ENCODE measurements at regions not wholly inside any gene's neighbourhood (a gene's known extent, or its start where the extent isn't known, plus 50 kb on each side); places are given as distances from the start of the nearest gene placed in this dataset.

DNA sequence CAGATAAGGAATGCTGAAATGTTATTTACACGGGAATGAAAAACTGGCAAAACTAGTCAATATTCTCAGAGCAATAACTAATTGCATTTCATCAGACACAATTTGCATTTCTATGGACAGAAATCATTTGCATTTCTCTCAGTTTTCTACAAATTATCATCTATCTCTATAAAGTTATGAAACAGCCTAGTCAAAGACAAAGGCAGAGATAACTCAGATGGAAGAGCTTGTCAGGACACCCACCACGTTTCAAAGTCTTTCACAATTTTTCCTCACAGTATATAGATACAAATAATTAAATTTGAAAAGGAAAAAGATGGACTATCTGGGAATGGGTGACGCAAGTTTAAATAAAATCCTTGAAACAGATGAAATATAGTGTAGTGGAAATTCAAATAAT lies 230.8 kb downstream of the GASK1B start:
- H3F3A ChIP-seq (ENCODE audit: control insufficient read depth, insufficient read depth): no peaks in the 10 kb centered on the region
- no peaks in the 10 kb centered on the region for H3K27me3 ChIP-seq (ENCODE audit: control insufficient read depth, low read length)
- no peaks in the 10 kb centered on the region for H4K20me1 ChIP-seq (ENCODE audit: control insufficient read depth, insufficient read depth, low read depth, low read length)
- H3K9me3 ChIP-seq (ENCODE audit: control insufficient read depth, insufficient read depth, low read length): no peaks in the 10 kb centered on the region
- H3K27ac ChIP-seq (ENCODE audit: low read depth, low read length): no peak overlapping the region
- no peak overlapping the region for H3K4me2 ChIP-seq (ENCODE audit: low read length)
- no peak overlapping the region for H3K4me3 ChIP-seq (ENCODE audit: low read length)
- H3K9me2 ChIP-seq (replicated peaks; ENCODE audit: control insufficient read depth, low read length): no peaks in the 10 kb centered on the region
- H3K4me1 ChIP-seq (ENCODE audit: control insufficient read depth, low read length): no peaks in the 10 kb centered on the region
- no peaks in the 10 kb centered on the region for H3K36me3 ChIP-seq (ENCODE audit: control insufficient read depth, low read length)
- H3K79me2 ChIP-seq (ENCODE audit: control insufficient read depth, low read length): no peaks in the 10 kb centered on the region
- no peak for TF ChIP-seq CTCF (IDR thresholded peaks at IDR 0.05; ENCODE audit: low read depth, low read length, poor library complexity, severe bottlenecking)

GRCh38 chr4:157934151-157934550 lies 238.7 kb downstream of the GASK1B start:
- H3K36me3 ChIP-seq (ENCODE audit: control insufficient read depth, low read length): no peaks in the 10 kb centered on the region
- H3K4me3 ChIP-seq (ENCODE audit: low read length): no peak overlapping the region
- no peak overlapping the region for H3K27ac ChIP-seq (ENCODE audit: low read depth, low read length)
- TF ChIP-seq CTCF (IDR thresholded peaks at IDR 0.05; ENCODE audit: low read depth, low read length, poor library complexity, severe bottlenecking) (no peak), EZH2phosphoT487 (IDR thresholded peaks at IDR 0.05; ENCODE audit: borderline replicate concordance, low read length) (no peak)
- no peaks in the 10 kb centered on the region for H3K4me1 ChIP-seq (ENCODE audit: control insufficient read depth, low read length)
- H3F3A ChIP-seq (ENCODE audit: control insufficient read depth, insufficient read depth): no peaks in the 10 kb centered on the region
- no peaks in the 10 kb centered on the region for H3K9me3 ChIP-seq (ENCODE audit: control insufficient read depth, insufficient read depth, low read length)
- H3K27me3 ChIP-seq (ENCODE audit: control insufficient read depth, low read length): no peaks in the 10 kb centered on the region
- H3K4me2 ChIP-seq (ENCODE audit: low read length): no peak overlapping the region
- H3K79me2 ChIP-seq (ENCODE audit: control insufficient read depth, low read length): no peaks in the 10 kb centered on the region
- no peaks in the 10 kb centered on the region for H4K20me1 ChIP-seq (ENCODE audit: control insufficient read depth, insufficient read depth, low read depth, low read length)
- H3K9me2 ChIP-seq (replicated peaks; ENCODE audit: control insufficient read depth, low read length): no peaks in the 10 kb centered on the region

DNA sequence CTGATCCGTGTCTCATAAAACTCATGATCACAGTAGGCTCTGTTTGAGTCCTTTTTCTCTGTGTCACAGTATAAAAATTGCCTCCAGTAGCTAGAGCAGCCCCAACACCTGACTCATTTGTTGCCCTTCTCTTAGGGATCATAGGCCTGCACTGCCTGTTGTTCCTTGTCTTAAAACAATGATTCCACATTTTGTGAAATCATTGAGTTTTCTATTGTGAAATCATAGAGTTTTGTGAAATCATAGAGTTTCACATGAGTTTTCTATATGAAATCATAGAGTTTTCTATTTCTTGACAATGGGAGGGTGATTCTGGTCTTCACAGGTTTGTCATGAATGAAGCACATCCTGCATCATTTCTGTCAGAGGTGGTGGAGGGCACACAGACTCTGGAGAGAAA lies 239.9 kb downstream of the GASK1B start:
- TF ChIP-seq CTCF (IDR thresholded peaks at IDR 0.05; ENCODE audit: low read depth, low read length, poor library complexity, severe bottlenecking): no peak
- no peaks in the 10 kb centered on the region for H4K20me1 ChIP-seq (ENCODE audit: control insufficient read depth, insufficient read depth, low read depth, low read length)
- H3F3A ChIP-seq (ENCODE audit: control insufficient read depth, insufficient read depth): no peaks in the 10 kb centered on the region
- H3K79me2 ChIP-seq (ENCODE audit: control insufficient read depth, low read length): no peaks in the 10 kb centered on the region
- H3K27ac ChIP-seq (ENCODE audit: low read depth, low read length): no peak overlapping the region
- no peaks in the 10 kb centered on the region for H3K9me2 ChIP-seq (replicated peaks; ENCODE audit: control insufficient read depth, low read length)
- H3K4me1 ChIP-seq (ENCODE audit: control insufficient read depth, low read length): no peaks in the 10 kb centered on the region
- no peak overlapping the region for H3K4me3 ChIP-seq (ENCODE audit: low read length)
- H3K9me3 ChIP-seq (ENCODE audit: control insufficient read depth, insufficient read depth, low read length): no peaks in the 10 kb centered on the region
- no peaks in the 10 kb centered on the region for H3K27me3 ChIP-seq (ENCODE audit: control insufficient read depth, low read length)
- H3K4me2 ChIP-seq (ENCODE audit: low read length): no peak overlapping the region
- H3K36me3 ChIP-seq (ENCODE audit: control insufficient read depth, low read length): no peaks in the 10 kb centered on the region

GRCh38 chr4:157929486-157929885 lies 243.3 kb downstream of the GASK1B start:
- H3K27ac ChIP-seq (ENCODE audit: low read depth, low read length): no peak overlapping the region
- TF ChIP-seq EZH2phosphoT487 (IDR thresholded peaks at IDR 0.05; ENCODE audit: borderline replicate concordance, low read length) (no peak), CTCF (IDR thresholded peaks at IDR 0.05; ENCODE audit: low read depth, low read length, poor library complexity, severe bottlenecking) (no peak)
- no peak overlapping the region for H3K4me3 ChIP-seq (ENCODE audit: low read length)
- no peaks in the 10 kb centered on the region for H3K9me3 ChIP-seq (ENCODE audit: control insufficient read depth, insufficient read depth, low read length)
- no peak overlapping the region for H3K4me2 ChIP-seq (ENCODE audit: low read length)
- H3K27me3 ChIP-seq (ENCODE audit: control insufficient read depth, low read length): no peaks in the 10 kb centered on the region
- no peaks in the 10 kb centered on the region for H4K20me1 ChIP-seq (ENCODE audit: control insufficient read depth, insufficient read depth, low read depth, low read length)
- no peaks in the 10 kb centered on the region for H3K79me2 ChIP-seq (ENCODE audit: control insufficient read depth, low read length)
- H3K9me2 ChIP-seq (replicated peaks; ENCODE audit: control insufficient read depth, low read length): no peaks in the 10 kb centered on the region
- no peaks in the 10 kb centered on the region for H3K36me3 ChIP-seq (ENCODE audit: control insufficient read depth, low read length)
- no peaks in the 10 kb centered on the region for H3K4me1 ChIP-seq (ENCODE audit: control insufficient read depth, low read length)
- no peaks in the 10 kb centered on the region for H3F3A ChIP-seq (ENCODE audit: control insufficient read depth, insufficient read depth)

Measured in DOHH2 (cell line).